ENCODE measurements at regions not wholly inside any gene's neighbourhood (a gene's known extent, or its start where the extent isn't known, plus 50 kb on each side); places are given as distances from the start of the nearest gene placed in this dataset.

GRCh38 chr3:102017784-102018183, 168.5 kb downstream of the NFKBIZ start:
- TF ChIP-seq CTCF (IDR thresholded peaks at IDR 0.05) (no peak), POLR2A (IDR thresholded peaks at IDR 0.05) (no peak)

Data from right lobe of liver (tissue), 4 donors.